ENCODE measurements at regions not wholly inside any gene's neighbourhood (a gene's known extent, or its start where the extent isn't known, plus 50 kb on each side); places are given as distances from the start of the nearest gene placed in this dataset.

DNA sequence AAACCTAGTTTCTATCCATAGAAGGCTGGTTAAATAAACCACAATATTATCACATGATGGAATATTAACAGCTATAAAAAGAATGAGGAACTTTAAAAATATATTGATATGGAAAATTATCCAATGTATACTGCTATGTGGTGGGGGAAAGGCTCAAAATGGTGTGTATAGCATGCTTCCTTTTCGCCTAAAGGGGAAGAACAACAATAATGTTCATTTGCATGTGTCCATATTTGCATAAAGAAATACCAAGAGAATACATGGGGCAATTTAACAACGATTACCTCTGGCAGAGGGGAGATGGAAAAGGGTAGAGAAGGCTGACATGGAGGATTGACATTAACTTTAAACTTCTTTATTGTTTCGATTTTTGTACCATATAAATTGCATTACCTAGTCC is 121.3 kb upstream of the PARP11 start:
- TF ChIP-seq, protein P1, sequence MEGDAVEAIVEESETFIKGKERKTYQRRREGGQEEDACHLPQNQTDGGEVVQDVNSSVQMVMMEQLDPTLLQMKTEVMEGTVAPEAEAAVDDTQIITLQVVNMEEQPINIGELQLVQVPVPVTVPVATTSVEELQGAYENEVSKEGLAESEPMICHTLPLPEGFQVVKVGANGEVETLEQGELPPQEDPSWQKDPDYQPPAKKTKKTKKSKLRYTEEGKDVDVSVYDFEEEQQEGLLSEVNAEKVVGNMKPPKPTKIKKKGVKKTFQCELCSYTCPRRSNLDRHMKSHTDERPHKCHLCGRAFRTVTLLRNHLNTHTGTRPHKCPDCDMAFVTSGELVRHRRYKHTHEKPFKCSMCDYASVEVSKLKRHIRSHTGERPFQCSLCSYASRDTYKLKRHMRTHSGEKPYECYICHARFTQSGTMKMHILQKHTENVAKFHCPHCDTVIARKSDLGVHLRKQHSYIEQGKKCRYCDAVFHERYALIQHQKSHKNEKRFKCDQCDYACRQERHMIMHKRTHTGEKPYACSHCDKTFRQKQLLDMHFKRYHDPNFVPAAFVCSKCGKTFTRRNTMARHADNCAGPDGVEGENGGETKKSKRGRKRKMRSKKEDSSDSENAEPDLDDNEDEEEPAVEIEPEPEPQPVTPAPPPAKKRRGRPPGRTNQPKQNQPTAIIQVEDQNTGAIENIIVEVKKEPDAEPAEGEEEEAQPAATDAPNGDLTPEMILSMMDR (IDR thresholded peaks at IDR 0.05), result no peak
- TF ChIP-seq POLR2A (IDR thresholded peaks at IDR 0.05), result no peak

All from uterus (tissue), 2 donors.